HepG2 (cell line): ENCODE measurements at regions not wholly inside any gene's neighbourhood (a gene's known extent, or its start where the extent isn't known, plus 50 kb on each side); places are given as distances from the start of the nearest gene placed in this dataset.

Source experiments
- ATAC-seq: fragments of 200-7000 bp; cut with Tn5 transposase; 3 replicates; pipeline ENCODE4 v1.9.1; 2020; ENCODE audit warnings: mild to moderate bottlenecking, moderate library complexity
- BruUV-seq: library from RNA; stranded (reverse); fragments of 400-500 nt; replicated peaks from 2 replicates; lab custom pipeline; 2021; lab: Mats Ljungman, UMichigan
- CTCF ChIA-PET: fragments of 300-600 bp; formaldehyde crosslinking; extraction: SDS; loops from one replicate; lab custom pipeline; 2021; ENCODE audit warnings: low total read pairs, inconsistent platforms, low intra/inter-chr PET ratio; lab: Yijun Ruan, JAX
- POLR2A ChIA-PET: fragments of 350-600 bp; sonication (Branson Sonifier 250); formaldehyde crosslinking; loops from one replicate; lab custom pipeline; 2020; ENCODE audit warnings: antibody characterized with exemption, inconsistent platforms; lab: Yijun Ruan, JAX
- DNase-seq: peaks from one replicate; pipeline ENCODE4 v3.0.0-alpha.2; 2015; ENCODE audit warnings: low spot score
- FAIRE-seq: peaks from 3 replicates; lab custom pipeline; 2011; peaks lifted over from hg19 to GRCh38; lab: Jason Lieb, UNC
- H2AFZ ChIP-seq: one replicate; pipeline ENCODE4 v1.6.1; 2011; ENCODE audit warnings: low read length, inconsistent platforms
- H3K27ac ChIP-seq: fragments of 300-600 bp; 3 replicates; pipeline ENCODE4 v1.8.0; 2011; ENCODE audit warnings: mixed run types, mild to moderate bottlenecking, mixed read lengths, low read length, inconsistent platforms; ENCODE audit not compliant: insufficient read depth; ENCODE audit errors: extremely low read length
- H3K27me3 ChIP-seq, 2 experiments: fragments of 200-600 bp in 1 of 2; 2 replicates in 1 of 2; 3 replicates in 1 of 2; pipeline versions ENCODE4 v1.6.0 to v1.8.0; 2011; ENCODE audit warnings: low read length in 2 of 2, mild to moderate bottlenecking in 2 of 2, moderate library complexity in 2 of 2, inconsistent platforms in 1 of 2; ENCODE audit not compliant: insufficient read depth in 2 of 2, control insufficient read depth in 1 of 2
- H3K36me3 ChIP-seq, 2 experiments: fragments of 200-600 bp in 1 of 2; replicated peaks in 1 of 2; 2 replicates in 1 of 2; 3 replicates in 1 of 2; pipeline versions ENCODE4 v1.5.1 to v1.8.0; 2011; ENCODE audit warnings: low read length in 2 of 2, inconsistent platforms in 1 of 2; ENCODE audit not compliant: insufficient read depth in 2 of 2, control insufficient read depth in 1 of 2
- H3K4me1 ChIP-seq: 2 replicates; pipeline ENCODE4 v1.5.1; 2012; ENCODE audit warnings: low read length, inconsistent platforms; ENCODE audit not compliant: insufficient read depth
- H3K4me2 ChIP-seq: 2 replicates; pipeline ENCODE4 v1.6.0; 2011; ENCODE audit warnings: low read depth, low read length, inconsistent platforms
- H3K4me3 ChIP-seq, 3 experiments: fragments of 200-600 bp in 1 of 3; sonication (generic), shearing (Covaris generic) in 1 of 3; replicated peaks in 1 of 3; 2 replicates each; pipeline ENCODE4 v1.5.1; 2011 to 2016; ENCODE audit warnings: low read length in 3 of 3, inconsistent platforms in 2 of 3, low read depth in 2 of 3, mild to moderate bottlenecking in 2 of 3, control low read depth in 1 of 3, mixed read lengths in 1 of 3; ENCODE audit not compliant: insufficient read depth in 1 of 3
- H3K79me2 ChIP-seq: one replicate; pipeline ENCODE4 v1.6.1; 2011; ENCODE audit warnings: low read length, inconsistent platforms; ENCODE audit not compliant: insufficient read depth
- H3K9ac ChIP-seq: 2 replicates; pipeline ENCODE4 v1.6.0; 2011; ENCODE audit warnings: mild to moderate bottlenecking, low read depth, low read length, inconsistent platforms; ENCODE audit not compliant: insufficient read depth
- H3K9me3 ChIP-seq: 2 replicates; pipeline ENCODE4 v1.5.1; 2012; ENCODE audit warnings: mild to moderate bottlenecking, low read length
- H4K20me1 ChIP-seq: 2 replicates; pipeline ENCODE4 v1.6.0; 2011; ENCODE audit warnings: inconsistent platforms, mild to moderate bottlenecking, low read length, moderate library complexity; ENCODE audit not compliant: insufficient read depth
- EED ChIP-seq: sonication (generic); formaldehyde crosslinking; IDR thresholded peaks from 2 replicates; pipeline ENCODE4 v1.5.0; 2020; ENCODE audit warnings: mild to moderate bottlenecking, missing genetic modification reagents
- GPBP1L1 ChIP-seq: sonication (generic); formaldehyde crosslinking; IDR thresholded peaks from 2 replicates; pipeline ENCODE4 v1.5.0; 2020; ENCODE audit warnings: mild to moderate bottlenecking, missing genetic modification reagents
- HIC2 ChIP-seq: sonication (generic); formaldehyde crosslinking; IDR thresholded peaks from 2 replicates; pipeline ENCODE4 v1.9.0; 2022; ENCODE audit warnings: low read depth, missing genetic modification reagents
- HOXA7 ChIP-seq: sonication (generic); formaldehyde crosslinking; IDR thresholded peaks from 2 replicates; pipeline ENCODE4 v1.8.1; 2022; ENCODE audit warnings: mild to moderate bottlenecking, missing genetic modification reagents, moderate library complexity
- KDM2A ChIP-seq: sonication (generic); formaldehyde crosslinking; IDR thresholded peaks from 2 replicates; pipeline ENCODE4 v1.4.0; 2020; ENCODE audit warnings: low read depth, missing genetic modification reagents, borderline replicate concordance
- RBAK ChIP-seq: sonication (generic); formaldehyde crosslinking; IDR thresholded peaks from 2 replicates; pipeline ENCODE4 v1.5.1; 2020; ENCODE audit warnings: mild to moderate bottlenecking, missing genetic modification reagents
- RXRA ChIP-seq: sonication (generic); formaldehyde crosslinking; IDR thresholded peaks from 2 replicates; pipeline ENCODE4 v1.5.1; 2020; ENCODE audit warnings: missing genetic modification reagents
- SMARCE1 ChIP-seq: fragments of 450-650 bp; IDR thresholded peaks from 2 replicates; pipeline ENCODE4 v1.6.1; 2017; ENCODE audit warnings: borderline replicate concordance
- SOX5 ChIP-seq: IDR thresholded peaks from 2 replicates; pipeline ENCODE4 v1.6.1; 2016; ENCODE audit warnings: borderline replicate concordance
- ZBTB14 ChIP-seq: sonication (generic); formaldehyde crosslinking; IDR thresholded peaks from 2 replicates; pipeline ENCODE4 v1.4.0; 2020; ENCODE audit warnings: missing genetic modification reagents
- ZNF142 ChIP-seq: sonication (generic); formaldehyde crosslinking; IDR thresholded peaks from 2 replicates; pipeline ENCODE4 v1.4.0; 2020; ENCODE audit warnings: missing genetic modification reagents
- ZNF879 ChIP-seq: sonication (generic); formaldehyde crosslinking; IDR thresholded peaks from 2 replicates; pipeline ENCODE4 v1.8.1; 2023; ENCODE audit warnings: missing genetic modification reagents
- WGBS: methylation state at CpG from one replicate; pipeline ENCODE4 v1.1.6; 2017; ENCODE audit warnings: low lambda C conversion rate; 5-methylcytosine and 5-hydroxymethylcytosine counted together
- in situ Hi-C: cut with HindIII; loops from 2 replicates; pipeline ENCODE4 v1.10.0; 2017; ENCODE audit warnings: low pct_unique_long_range_greater_than_20kb; ENCODE audit not compliant: extremely low pct_ligation_motif_present
- intact Hi-C: fragments of 100-400 bp; cut with micrococcal nuclease; formaldehyde crosslinking; loops from one replicate; pipeline ENCODE4 v1.10.0; 2022; ENCODE audit not compliant: unreplicated experiment
- TF ChIP-seq, protein P1 (sequence below): sonication (generic); formaldehyde crosslinking; IDR thresholded peaks from 2 replicates; pipeline ENCODE4 v1.4.0; 2020; ENCODE audit warnings: missing genetic modification reagents

GRCh38 chr3:56985878-56986277, 74.6 kb upstream of the SPATA12 start:
- ChIA-PET POLR2A (no interaction called here), CTCF (no interaction called here)
- FAIRE-seq (no peak), DNase-seq (no peak), ATAC-seq (no peak)
- Histone ChIP-seq H2AFZ (no peak overlapping the region), H3K4me1 (peaks cover 36% of the 10 kb centered on the region), H3K9me3 (no peaks in the 10 kb centered on the region), H3K27ac (no peak overlapping the region), H3K27me3 (no peaks in the 10 kb centered on the region), H4K20me1 (no peaks in the 10 kb centered on the region), H3K9ac (no peak overlapping the region), H3K4me3 (no peak overlapping the region), H3K4me2 (no peak overlapping the region), H3K36me3 (0 out of 5 replicates have a peak, but pooled peaks cover 0 to 8% of the 10 kb centered on the region in 2 experiments), H3K79me2 (no peaks in the 10 kb centered on the region)
- 66% methylated on average over 2 of the region's 2 CpGs for WGBS
- intact Hi-C loops: loop anchor here (5.0 kb wide), 1 partner anchor 169 kb away; no protein-coding TSS in a partner anchor
- in situ Hi-C loops: loop anchor here (5.0 kb wide), 2 partner anchors 189 to 284 kb away; no protein-coding TSS in a partner anchor
- TF ChIP-seq SOX5 (CRISPR knock-in tag) (no peak), ZBTB14 (CRISPR knock-in tag) (no peak), ZNF879 (CRISPR knock-in tag) (no peak), GPBP1L1 (CRISPR knock-in tag) (no peak), HIC2 (CRISPR knock-in tag) (no peak), ZNF142 (CRISPR knock-in tag) (no peak), EED (no peak), KDM2A (CRISPR knock-in tag) (no peak), SMARCE1 (no peak), RXRA (CRISPR knock-in tag) (no peak), RBAK (no peak), HOXA7 (no peak)
- TF ChIP-seq, protein P1, sequence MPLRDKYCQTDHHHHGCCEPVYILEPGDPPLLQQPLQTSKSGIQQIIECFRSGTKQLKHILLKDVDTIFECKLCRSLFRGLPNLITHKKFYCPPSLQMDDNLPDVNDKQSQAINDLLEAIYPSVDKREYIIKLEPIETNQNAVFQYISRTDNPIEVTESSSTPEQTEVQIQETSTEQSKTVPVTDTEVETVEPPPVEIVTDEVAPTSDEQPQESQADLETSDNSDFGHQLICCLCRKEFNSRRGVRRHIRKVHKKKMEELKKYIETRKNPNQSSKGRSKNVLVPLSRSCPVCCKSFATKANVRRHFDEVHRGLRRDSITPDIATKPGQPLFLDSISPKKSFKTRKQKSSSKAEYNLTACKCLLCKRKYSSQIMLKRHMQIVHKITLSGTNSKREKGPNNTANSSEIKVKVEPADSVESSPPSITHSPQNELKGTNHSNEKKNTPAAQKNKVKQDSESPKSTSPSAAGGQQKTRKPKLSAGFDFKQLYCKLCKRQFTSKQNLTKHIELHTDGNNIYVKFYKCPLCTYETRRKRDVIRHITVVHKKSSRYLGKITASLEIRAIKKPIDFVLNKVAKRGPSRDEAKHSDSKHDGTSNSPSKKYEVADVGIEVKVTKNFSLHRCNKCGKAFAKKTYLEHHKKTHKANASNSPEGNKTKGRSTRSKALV: no peak
- BruUV-seq: no TSS peak
